Ishikawa (cell line): ENCODE measurements at regions not wholly inside any gene's neighbourhood (a gene's known extent, or its start where the extent isn't known, plus 50 kb on each side); places are given as distances from the start of the nearest gene placed in this dataset.

Experiments
- CEBPB ChIP-seq: IDR thresholded peaks from 2 replicates; pipeline ENCODE4 v1.6.1; 2012
- CREB1 ChIP-seq: IDR thresholded peaks from 2 replicates; pipeline ENCODE4 v1.6.1; 2012; ENCODE audit warnings: low read depth
- EGR1 ChIP-seq: IDR thresholded peaks from 2 replicates; pipeline ENCODE4 v1.6.1; 2012
- EP300 ChIP-seq: IDR thresholded peaks from 2 replicates; pipeline ENCODE4 v1.6.1; 2012; ENCODE audit warnings: borderline replicate concordance
- FOXM1 ChIP-seq: IDR thresholded peaks from 2 replicates; pipeline ENCODE4 v1.6.1; 2012; ENCODE audit warnings: low read depth, borderline replicate concordance
- NFIC ChIP-seq: IDR thresholded peaks from 2 replicates; pipeline ENCODE4 v1.6.1; 2012
- RAD21 ChIP-seq: IDR thresholded peaks from 2 replicates; pipeline ENCODE4 v1.6.1; 2012; ENCODE audit warnings: low read depth
- TAF1 ChIP-seq: IDR thresholded peaks from 2 replicates; pipeline ENCODE4 v1.6.1; 2012; ENCODE audit warnings: low read depth, mild to moderate bottlenecking
- TCF12 ChIP-seq: IDR thresholded peaks from 2 replicates; pipeline ENCODE4 v1.6.1; 2012; ENCODE audit warnings: low read depth
- TEAD4 ChIP-seq: IDR thresholded peaks from 2 replicates; pipeline ENCODE4 v1.6.1; 2012
- YY1 ChIP-seq: IDR thresholded peaks from 2 replicates; pipeline ENCODE4 v1.6.1; 2012; ENCODE audit warnings: low read depth
- ZBTB7A ChIP-seq: IDR thresholded peaks from 2 replicates; pipeline ENCODE4 v1.6.1; 2012; ENCODE audit warnings: low read depth
- TF ChIP-seq, protein P1 (sequence below): IDR thresholded peaks from 2 replicates; pipeline ENCODE4 v1.6.1; 2012; ENCODE audit warnings: low read depth, mild to moderate bottlenecking
- TF ChIP-seq, protein P2 (sequence below): IDR thresholded peaks from 2 replicates; pipeline ENCODE4 v1.6.1; 2012

DNA sequence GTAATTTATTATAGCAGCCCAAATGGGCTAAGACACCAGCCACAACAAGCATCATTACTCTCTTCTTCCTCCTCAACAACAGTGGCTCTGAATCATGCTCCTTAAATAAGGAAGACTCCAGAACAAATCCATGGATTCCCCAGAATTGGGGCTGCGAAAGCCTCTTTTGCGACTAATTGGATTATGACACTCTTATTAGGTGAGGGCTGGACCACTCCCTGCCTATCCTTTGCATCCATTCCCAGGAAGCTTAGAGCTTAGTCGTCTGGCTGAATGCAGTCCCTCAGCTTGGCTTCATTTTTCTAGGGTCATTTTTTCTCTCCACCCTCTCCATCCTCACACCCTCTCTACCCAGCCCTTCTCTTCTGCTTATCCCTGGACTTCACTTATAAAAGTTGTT lies 227.7 kb downstream of the ZNF621 start:
- TF ChIP-seq, protein P1, sequence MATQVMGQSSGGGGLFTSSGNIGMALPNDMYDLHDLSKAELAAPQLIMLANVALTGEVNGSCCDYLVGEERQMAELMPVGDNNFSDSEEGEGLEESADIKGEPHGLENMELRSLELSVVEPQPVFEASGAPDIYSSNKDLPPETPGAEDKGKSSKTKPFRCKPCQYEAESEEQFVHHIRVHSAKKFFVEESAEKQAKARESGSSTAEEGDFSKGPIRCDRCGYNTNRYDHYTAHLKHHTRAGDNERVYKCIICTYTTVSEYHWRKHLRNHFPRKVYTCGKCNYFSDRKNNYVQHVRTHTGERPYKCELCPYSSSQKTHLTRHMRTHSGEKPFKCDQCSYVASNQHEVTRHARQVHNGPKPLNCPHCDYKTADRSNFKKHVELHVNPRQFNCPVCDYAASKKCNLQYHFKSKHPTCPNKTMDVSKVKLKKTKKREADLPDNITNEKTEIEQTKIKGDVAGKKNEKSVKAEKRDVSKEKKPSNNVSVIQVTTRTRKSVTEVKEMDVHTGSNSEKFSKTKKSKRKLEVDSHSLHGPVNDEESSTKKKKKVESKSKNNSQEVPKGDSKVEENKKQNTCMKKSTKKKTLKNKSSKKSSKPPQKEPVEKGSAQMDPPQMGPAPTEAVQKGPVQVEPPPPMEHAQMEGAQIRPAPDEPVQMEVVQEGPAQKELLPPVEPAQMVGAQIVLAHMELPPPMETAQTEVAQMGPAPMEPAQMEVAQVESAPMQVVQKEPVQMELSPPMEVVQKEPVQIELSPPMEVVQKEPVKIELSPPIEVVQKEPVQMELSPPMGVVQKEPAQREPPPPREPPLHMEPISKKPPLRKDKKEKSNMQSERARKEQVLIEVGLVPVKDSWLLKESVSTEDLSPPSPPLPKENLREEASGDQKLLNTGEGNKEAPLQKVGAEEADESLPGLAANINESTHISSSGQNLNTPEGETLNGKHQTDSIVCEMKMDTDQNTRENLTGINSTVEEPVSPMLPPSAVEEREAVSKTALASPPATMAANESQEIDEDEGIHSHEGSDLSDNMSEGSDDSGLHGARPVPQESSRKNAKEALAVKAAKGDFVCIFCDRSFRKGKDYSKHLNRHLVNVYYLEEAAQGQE = no peak
- TF ChIP-seq, protein P2, sequence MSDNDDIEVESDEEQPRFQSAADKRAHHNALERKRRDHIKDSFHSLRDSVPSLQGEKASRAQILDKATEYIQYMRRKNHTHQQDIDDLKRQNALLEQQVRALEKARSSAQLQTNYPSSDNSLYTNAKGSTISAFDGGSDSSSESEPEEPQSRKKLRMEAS = no peak
- TF ChIP-seq YY1 (no peak), EP300 (no peak), CREB1 (no peak), RAD21 (no peak), NFIC (no peak), CEBPB (no peak), TAF1 (no peak), EGR1 (no peak), TCF12 (no peak), TEAD4 (no peak), FOXM1 (no peak), ZBTB7A (no peak)
